ENCODE measurements at regions not wholly inside any gene's neighbourhood (a gene's known extent, or its start where the extent isn't known, plus 50 kb on each side); places are given as distances from the start of the nearest gene placed in this dataset.

- DNase-seq (ENCODE audit: low spot score) = no peak
Measured at GRCh38 chr6:95501032-95501904, 76.1 kb upstream of the MANEA start.

- DNase-seq (ENCODE audit: low spot score) = no peak
Measured at GRCh38 chr6:95503568-95503967, 73.8 kb upstream of the MANEA start.

GRCh38 chr6:95511404-95511803 lies 65.9 kb upstream of the MANEA start:
- no peak for DNase-seq (ENCODE audit: low spot score)

GRCh38 chr6:95515975-95516374 lies 61.4 kb upstream of the MANEA start:
- DNase-seq (ENCODE audit: low spot score) = no peak

GRCh38 chr6:95517004-95517403 lies 60.3 kb upstream of the MANEA start:
- DNase-seq (ENCODE audit: low spot score) = no peak

- no peak for DNase-seq (ENCODE audit: low spot score)
Measured at GRCh38 chr6:95517568-95517967, 59.8 kb upstream of the MANEA start.

- no peak for DNase-seq (ENCODE audit: low spot score)
Measured at GRCh38 chr6:95518630-95519227, 58.6 kb upstream of the MANEA start.

GRCh38 chr6:95519228-95520037 lies 57.9 kb upstream of the MANEA start:
- no peak for DNase-seq (ENCODE audit: low spot score)

GRCh38 chr6:95521181-95521580 lies 56.2 kb upstream of the MANEA start:
- DNase-seq (ENCODE audit: low spot score) = no peak

Measured in ureter (tissue), 1 donor.